WTC11 (cell line): ENCODE measurements at regions not wholly inside any gene's neighbourhood (a gene's known extent, or its start where the extent isn't known, plus 50 kb on each side); places are given as distances from the start of the nearest gene placed in this dataset.

ENCODE experiments used
- ATAC-seq: fragments of 200-7000 bp; cut with Tn5 transposase; 2 replicates; pipeline ENCODE4 v1.10.0; 2021; ENCODE audit warnings: mild to moderate bottlenecking, moderate library complexity
- CTCF ChIA-PET: fragments of 300-600 bp; sonication (Branson Sonifier 250); formaldehyde crosslinking; loops from one replicate; lab custom pipeline; 2021; ENCODE audit warnings: antibody characterized with exemption; lab: Charles Lee
- POLR2A ChIA-PET: fragments of 350-600 bp; sonication (Branson Sonifier 250); formaldehyde crosslinking; loops from one replicate; lab custom pipeline; 2021; ENCODE audit warnings: antibody characterized with exemption; lab: Charles Lee
- DNase-seq: peaks from one replicate; pipeline ENCODE4 v3.0.0; 2021; ENCODE audit warnings: low spot score
- H3K27ac Mint-ChIP-seq: 2 replicates; pipeline ENCODE4 v1.8.0; 2021; ENCODE audit warnings: mixed read lengths
- H3K27me3 Mint-ChIP-seq: 2 replicates; pipeline ENCODE4 v1.8.0; 2021; ENCODE audit warnings: low read depth, mild to moderate bottlenecking, moderate library complexity, mixed read lengths
- H3K36me3 Mint-ChIP-seq: 2 replicates; pipeline ENCODE4 v1.8.0; 2021; ENCODE audit warnings: mixed read lengths
- H3K4me1 Mint-ChIP-seq: 2 replicates; pipeline ENCODE4 v1.8.0; 2022; ENCODE audit warnings: mixed read lengths
- H3K4me3 Mint-ChIP-seq: 2 replicates; pipeline ENCODE4 v1.8.0; 2021; ENCODE audit warnings: mild to moderate bottlenecking, moderate library complexity, mixed read lengths
- H3K9me3 Mint-ChIP-seq: 2 replicates; pipeline ENCODE4 v1.8.0; 2021; ENCODE audit warnings: mixed read lengths
- FOXP1 ChIP-seq: sonication (generic); formaldehyde crosslinking; IDR thresholded peaks from 2 replicates; pipeline ENCODE4 v1.8.0; 2022; ENCODE audit warnings: missing genetic modification reagents, mild to moderate bottlenecking, moderate library complexity, borderline replicate concordance
- JAZF1 ChIP-seq: fragments of 250-450 bp; sonication (Bioruptor Pico); IDR thresholded peaks from 2 replicates; pipeline ENCODE4 v1.9.0; 2021; ENCODE audit warnings: moderate library complexity, mild to moderate bottlenecking, inconsistent platforms
- MXD4 ChIP-seq: fragments of 250-450 bp; sonication (Bioruptor Pico); IDR thresholded peaks from 2 replicates; pipeline ENCODE4 v1.8.0; 2021; ENCODE audit warnings: mild to moderate bottlenecking, moderate library complexity, borderline replicate concordance
- NR2C2 ChIP-seq: sonication (generic); formaldehyde crosslinking; IDR thresholded peaks from 2 replicates; pipeline ENCODE4 v1.8.0; 2022; ENCODE audit warnings: mild to moderate bottlenecking, missing genetic modification reagents
- SMAD3 ChIP-seq: sonication (generic); formaldehyde crosslinking; IDR thresholded peaks from 2 replicates; pipeline ENCODE4 v1.8.0; 2022; ENCODE audit warnings: missing genetic modification reagents, mild to moderate bottlenecking, borderline replicate concordance
- SMAD4 ChIP-seq: sonication (generic); formaldehyde crosslinking; IDR thresholded peaks from 2 replicates; pipeline ENCODE4 v1.8.0; 2022; ENCODE audit warnings: mild to moderate bottlenecking, missing genetic modification reagents
- SP1 ChIP-seq: sonication (generic); formaldehyde crosslinking; conservative IDR thresholded peaks from 2 replicates; pipeline ENCODE4 v1.8.1; 2022; ENCODE audit warnings: missing genetic modification reagents
- ZNF671 ChIP-seq: fragments of 250-450 bp; sonication (Bioruptor Pico); IDR thresholded peaks from 2 replicates; pipeline ENCODE4 v1.8.0; 2021; ENCODE audit warnings: mild to moderate bottlenecking
- TF ChIP-seq, protein P1 (sequence below): fragments of 200-600 bp; IDR thresholded peaks from 2 replicates; pipeline ENCODE4 v1.8.0; 2022; ENCODE audit warnings: antibody characterized with exemption
- TF ChIP-seq, protein P2 (sequence below): sonication (generic); formaldehyde crosslinking; IDR thresholded peaks from 2 replicates; pipeline ENCODE4 v1.8.0; 2022; ENCODE audit warnings: mild to moderate bottlenecking, missing genetic modification reagents
- TF ChIP-seq, protein P3 (sequence below): sonication (generic); formaldehyde crosslinking; IDR thresholded peaks from 2 replicates; pipeline ENCODE4 v1.8.1; 2022; ENCODE audit warnings: mild to moderate bottlenecking, moderate library complexity, missing genetic modification reagents
- TF ChIP-seq, protein P4 (sequence below): fragments of 250-450 bp; sonication (Bioruptor Pico); IDR thresholded peaks from 2 replicates; pipeline ENCODE4 v1.8.0; 2021; ENCODE audit warnings: mild to moderate bottlenecking
- TF ChIP-seq, protein P5 (sequence below): sonication (generic); formaldehyde crosslinking; conservative IDR thresholded peaks from 2 replicates; pipeline ENCODE4 v1.8.1; 2023; ENCODE audit warnings: mild to moderate bottlenecking, low read depth, missing genetic modification reagents, moderate library complexity
- TF ChIP-seq, protein P6 (sequence below): sonication (generic); formaldehyde crosslinking; IDR thresholded peaks from 2 replicates; pipeline ENCODE4 v1.8.0; 2023; ENCODE audit warnings: missing genetic modification reagents, mild to moderate bottlenecking, borderline replicate concordance

DNA sequence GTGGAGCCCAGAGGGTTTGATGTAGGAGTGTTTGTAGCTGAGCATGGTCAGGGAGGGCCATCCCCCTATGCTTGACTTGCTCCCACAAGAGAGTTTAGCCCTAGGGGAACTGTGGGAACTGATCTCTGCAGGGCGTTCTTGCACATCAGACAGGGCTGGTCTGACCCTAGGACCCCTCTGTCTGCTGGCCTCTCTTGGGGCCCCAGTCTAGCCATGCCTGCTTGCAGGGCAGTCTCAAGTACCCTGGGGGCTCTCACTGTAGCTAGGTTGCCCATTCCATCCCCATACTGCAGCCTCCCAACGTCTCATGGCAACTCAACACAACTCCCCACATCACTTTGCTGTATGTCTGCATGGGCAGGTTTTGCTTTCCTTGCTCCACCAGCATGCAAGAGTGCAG, 1250.7 kb upstream of the B3GALT2 start:
- Mint-ChIP-seq H3K4me1 (no peaks in the 10 kb centered on the region), H3K36me3 (no peaks in the 10 kb centered on the region), H3K9me3 (peaks cover 14% of the 10 kb centered on the region), H3K27ac (no peak overlapping the region), H3K4me3 (no peak overlapping the region), H3K27me3 (no peaks in the 10 kb centered on the region)
- ATAC-seq (no peak), DNase-seq (no peak)
- ChIA-PET POLR2A (no interaction called here), CTCF (no interaction called here)
- no peak for TF ChIP-seq SP1 (CRISPR knock-in tag)
- no peak for TF ChIP-seq ZNF671 (CRISPR knock-in tag)
- TF ChIP-seq, protein P1, sequence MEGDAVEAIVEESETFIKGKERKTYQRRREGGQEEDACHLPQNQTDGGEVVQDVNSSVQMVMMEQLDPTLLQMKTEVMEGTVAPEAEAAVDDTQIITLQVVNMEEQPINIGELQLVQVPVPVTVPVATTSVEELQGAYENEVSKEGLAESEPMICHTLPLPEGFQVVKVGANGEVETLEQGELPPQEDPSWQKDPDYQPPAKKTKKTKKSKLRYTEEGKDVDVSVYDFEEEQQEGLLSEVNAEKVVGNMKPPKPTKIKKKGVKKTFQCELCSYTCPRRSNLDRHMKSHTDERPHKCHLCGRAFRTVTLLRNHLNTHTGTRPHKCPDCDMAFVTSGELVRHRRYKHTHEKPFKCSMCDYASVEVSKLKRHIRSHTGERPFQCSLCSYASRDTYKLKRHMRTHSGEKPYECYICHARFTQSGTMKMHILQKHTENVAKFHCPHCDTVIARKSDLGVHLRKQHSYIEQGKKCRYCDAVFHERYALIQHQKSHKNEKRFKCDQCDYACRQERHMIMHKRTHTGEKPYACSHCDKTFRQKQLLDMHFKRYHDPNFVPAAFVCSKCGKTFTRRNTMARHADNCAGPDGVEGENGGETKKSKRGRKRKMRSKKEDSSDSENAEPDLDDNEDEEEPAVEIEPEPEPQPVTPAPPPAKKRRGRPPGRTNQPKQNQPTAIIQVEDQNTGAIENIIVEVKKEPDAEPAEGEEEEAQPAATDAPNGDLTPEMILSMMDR, result no peak
- TF ChIP-seq SMAD4 (CRISPR knock-in tag), result no peak
- TF ChIP-seq MXD4 (CRISPR knock-in tag), result no peak
- TF ChIP-seq FOXP1 (CRISPR knock-in tag), result no peak
- TF ChIP-seq, protein P2, sequence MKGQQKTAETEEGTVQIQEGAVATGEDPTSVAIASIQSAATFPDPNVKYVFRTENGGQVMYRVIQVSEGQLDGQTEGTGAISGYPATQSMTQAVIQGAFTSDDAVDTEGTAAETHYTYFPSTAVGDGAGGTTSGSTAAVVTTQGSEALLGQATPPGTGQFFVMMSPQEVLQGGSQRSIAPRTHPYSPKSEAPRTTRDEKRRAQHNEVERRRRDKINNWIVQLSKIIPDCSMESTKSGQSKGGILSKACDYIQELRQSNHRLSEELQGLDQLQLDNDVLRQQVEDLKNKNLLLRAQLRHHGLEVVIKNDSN (CRISPR knock-in tag), result no peak
- TF ChIP-seq, protein P3, sequence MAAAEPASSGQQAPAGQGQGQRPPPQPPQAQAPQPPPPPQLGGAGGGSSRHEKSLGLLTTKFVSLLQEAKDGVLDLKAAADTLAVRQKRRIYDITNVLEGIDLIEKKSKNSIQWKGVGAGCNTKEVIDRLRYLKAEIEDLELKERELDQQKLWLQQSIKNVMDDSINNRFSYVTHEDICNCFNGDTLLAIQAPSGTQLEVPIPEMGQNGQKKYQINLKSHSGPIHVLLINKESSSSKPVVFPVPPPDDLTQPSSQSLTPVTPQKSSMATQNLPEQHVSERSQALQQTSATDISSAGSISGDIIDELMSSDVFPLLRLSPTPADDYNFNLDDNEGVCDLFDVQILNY (CRISPR knock-in tag), result no peak
- no peak for TF ChIP-seq SMAD3
- TF ChIP-seq, protein P4, sequence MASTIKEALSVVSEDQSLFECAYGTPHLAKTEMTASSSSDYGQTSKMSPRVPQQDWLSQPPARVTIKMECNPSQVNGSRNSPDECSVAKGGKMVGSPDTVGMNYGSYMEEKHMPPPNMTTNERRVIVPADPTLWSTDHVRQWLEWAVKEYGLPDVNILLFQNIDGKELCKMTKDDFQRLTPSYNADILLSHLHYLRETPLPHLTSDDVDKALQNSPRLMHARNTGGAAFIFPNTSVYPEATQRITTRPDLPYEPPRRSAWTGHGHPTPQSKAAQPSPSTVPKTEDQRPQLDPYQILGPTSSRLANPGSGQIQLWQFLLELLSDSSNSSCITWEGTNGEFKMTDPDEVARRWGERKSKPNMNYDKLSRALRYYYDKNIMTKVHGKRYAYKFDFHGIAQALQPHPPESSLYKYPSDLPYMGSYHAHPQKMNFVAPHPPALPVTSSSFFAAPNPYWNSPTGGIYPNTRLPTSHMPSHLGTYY (CRISPR knock-in tag), result no peak

DNA sequence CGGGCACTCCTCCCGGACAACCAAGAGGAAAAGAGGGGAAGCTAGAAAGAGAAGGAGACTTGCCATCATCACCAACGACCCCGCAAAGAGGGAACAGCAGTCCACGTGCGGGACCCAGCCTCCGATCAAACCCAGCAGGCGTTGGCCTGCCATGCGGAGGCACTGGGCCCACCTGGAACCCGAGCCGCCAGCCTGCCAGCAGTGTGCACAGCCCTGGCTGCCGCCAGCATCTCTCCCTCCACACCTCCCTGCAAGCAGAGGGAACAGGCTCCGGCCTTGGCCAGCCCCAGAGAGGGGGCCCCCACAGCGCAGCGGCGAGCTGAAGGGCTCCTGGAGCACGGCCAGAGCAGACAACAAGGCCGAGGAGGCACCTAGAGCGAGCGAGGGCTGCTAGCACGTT, 1244.7 kb upstream of the B3GALT2 start:
- ChIA-PET CTCF (no interaction called here), POLR2A (no interaction called here)
- ATAC-seq (no peak), DNase-seq (no peak)
- H3K36me3 Mint-ChIP-seq, result no peaks in the 10 kb centered on the region; the same call in 1 of the 2 replicates
- H3K4me3 Mint-ChIP-seq, result no peak overlapping the region
- TF ChIP-seq, protein P5, sequence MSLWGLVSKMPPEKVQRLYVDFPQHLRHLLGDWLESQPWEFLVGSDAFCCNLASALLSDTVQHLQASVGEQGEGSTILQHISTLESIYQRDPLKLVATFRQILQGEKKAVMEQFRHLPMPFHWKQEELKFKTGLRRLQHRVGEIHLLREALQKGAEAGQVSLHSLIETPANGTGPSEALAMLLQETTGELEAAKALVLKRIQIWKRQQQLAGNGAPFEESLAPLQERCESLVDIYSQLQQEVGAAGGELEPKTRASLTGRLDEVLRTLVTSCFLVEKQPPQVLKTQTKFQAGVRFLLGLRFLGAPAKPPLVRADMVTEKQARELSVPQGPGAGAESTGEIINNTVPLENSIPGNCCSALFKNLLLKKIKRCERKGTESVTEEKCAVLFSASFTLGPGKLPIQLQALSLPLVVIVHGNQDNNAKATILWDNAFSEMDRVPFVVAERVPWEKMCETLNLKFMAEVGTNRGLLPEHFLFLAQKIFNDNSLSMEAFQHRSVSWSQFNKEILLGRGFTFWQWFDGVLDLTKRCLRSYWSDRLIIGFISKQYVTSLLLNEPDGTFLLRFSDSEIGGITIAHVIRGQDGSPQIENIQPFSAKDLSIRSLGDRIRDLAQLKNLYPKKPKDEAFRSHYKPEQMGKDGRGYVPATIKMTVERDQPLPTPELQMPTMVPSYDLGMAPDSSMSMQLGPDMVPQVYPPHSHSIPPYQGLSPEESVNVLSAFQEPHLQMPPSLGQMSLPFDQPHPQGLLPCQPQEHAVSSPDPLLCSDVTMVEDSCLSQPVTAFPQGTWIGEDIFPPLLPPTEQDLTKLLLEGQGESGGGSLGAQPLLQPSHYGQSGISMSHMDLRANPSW (CRISPR knock-in tag), result no peak
- TF ChIP-seq, protein P1, result no peak
- TF ChIP-seq JAZF1, result no peak
- TF ChIP-seq, protein P6, sequence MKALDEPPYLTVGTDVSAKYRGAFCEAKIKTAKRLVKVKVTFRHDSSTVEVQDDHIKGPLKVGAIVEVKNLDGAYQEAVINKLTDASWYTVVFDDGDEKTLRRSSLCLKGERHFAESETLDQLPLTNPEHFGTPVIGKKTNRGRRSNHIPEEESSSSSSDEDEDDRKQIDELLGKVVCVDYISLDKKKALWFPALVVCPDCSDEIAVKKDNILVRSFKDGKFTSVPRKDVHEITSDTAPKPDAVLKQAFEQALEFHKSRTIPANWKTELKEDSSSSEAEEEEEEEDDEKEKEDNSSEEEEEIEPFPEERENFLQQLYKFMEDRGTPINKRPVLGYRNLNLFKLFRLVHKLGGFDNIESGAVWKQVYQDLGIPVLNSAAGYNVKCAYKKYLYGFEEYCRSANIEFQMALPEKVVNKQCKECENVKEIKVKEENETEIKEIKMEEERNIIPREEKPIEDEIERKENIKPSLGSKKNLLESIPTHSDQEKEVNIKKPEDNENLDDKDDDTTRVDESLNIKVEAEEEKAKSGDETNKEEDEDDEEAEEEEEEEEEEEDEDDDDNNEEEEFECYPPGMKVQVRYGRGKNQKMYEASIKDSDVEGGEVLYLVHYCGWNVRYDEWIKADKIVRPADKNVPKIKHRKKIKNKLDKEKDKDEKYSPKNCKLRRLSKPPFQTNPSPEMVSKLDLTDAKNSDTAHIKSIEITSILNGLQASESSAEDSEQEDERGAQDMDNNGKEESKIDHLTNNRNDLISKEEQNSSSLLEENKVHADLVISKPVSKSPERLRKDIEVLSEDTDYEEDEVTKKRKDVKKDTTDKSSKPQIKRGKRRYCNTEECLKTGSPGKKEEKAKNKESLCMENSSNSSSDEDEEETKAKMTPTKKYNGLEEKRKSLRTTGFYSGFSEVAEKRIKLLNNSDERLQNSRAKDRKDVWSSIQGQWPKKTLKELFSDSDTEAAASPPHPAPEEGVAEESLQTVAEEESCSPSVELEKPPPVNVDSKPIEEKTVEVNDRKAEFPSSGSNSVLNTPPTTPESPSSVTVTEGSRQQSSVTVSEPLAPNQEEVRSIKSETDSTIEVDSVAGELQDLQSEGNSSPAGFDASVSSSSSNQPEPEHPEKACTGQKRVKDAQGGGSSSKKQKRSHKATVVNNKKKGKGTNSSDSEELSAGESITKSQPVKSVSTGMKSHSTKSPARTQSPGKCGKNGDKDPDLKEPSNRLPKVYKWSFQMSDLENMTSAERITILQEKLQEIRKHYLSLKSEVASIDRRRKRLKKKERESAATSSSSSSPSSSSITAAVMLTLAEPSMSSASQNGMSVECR (CRISPR knock-in tag), result no peak
- no peak for TF ChIP-seq NR2C2 (CRISPR knock-in tag)
- no peaks in the 10 kb centered on the region for H3K27me3 Mint-ChIP-seq
- H3K4me1 Mint-ChIP-seq, result no peaks in the 10 kb centered on the region
- peaks cover 5% of the 10 kb centered on the region; the same call in 1 of the 2 replicates for H3K9me3 Mint-ChIP-seq
- no peak overlapping the region for H3K27ac Mint-ChIP-seq
